ENCODE measurements at regions not wholly inside any gene's neighbourhood (a gene's known extent, or its start where the extent isn't known, plus 50 kb on each side); places are given as distances from the start of the nearest gene placed in this dataset.

DNA sequence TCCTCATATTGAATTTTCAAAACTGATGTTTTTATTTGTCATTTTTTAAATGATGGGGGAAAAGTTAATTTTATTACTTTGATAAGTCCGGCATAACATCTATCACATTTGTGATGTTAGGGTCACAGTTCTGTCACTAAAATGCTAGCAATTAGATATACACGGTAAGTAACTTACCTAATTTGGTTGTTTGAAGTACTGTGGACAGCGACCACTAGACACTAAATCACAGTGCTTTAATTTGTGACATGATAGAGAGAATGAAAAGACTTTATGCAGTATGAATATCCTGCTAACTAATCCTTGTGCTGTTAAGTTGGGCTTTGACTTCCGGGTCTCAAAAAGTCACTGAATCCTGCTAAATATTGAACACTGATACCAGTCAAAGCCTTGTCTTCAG, 857.3 kb upstream of the KCND2 start:
- POLR2A ChIA-PET (ENCODE audit: unreplicated experiment), result no interaction called here
- TF ChIP-seq EZH2 (IDR thresholded peaks at IDR 0.05; ENCODE audit: low read depth), result no peak
- TF ChIP-seq, protein P1, sequence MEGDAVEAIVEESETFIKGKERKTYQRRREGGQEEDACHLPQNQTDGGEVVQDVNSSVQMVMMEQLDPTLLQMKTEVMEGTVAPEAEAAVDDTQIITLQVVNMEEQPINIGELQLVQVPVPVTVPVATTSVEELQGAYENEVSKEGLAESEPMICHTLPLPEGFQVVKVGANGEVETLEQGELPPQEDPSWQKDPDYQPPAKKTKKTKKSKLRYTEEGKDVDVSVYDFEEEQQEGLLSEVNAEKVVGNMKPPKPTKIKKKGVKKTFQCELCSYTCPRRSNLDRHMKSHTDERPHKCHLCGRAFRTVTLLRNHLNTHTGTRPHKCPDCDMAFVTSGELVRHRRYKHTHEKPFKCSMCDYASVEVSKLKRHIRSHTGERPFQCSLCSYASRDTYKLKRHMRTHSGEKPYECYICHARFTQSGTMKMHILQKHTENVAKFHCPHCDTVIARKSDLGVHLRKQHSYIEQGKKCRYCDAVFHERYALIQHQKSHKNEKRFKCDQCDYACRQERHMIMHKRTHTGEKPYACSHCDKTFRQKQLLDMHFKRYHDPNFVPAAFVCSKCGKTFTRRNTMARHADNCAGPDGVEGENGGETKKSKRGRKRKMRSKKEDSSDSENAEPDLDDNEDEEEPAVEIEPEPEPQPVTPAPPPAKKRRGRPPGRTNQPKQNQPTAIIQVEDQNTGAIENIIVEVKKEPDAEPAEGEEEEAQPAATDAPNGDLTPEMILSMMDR (conservative IDR thresholded peaks at IDR 0.05), result no peak

DNA sequence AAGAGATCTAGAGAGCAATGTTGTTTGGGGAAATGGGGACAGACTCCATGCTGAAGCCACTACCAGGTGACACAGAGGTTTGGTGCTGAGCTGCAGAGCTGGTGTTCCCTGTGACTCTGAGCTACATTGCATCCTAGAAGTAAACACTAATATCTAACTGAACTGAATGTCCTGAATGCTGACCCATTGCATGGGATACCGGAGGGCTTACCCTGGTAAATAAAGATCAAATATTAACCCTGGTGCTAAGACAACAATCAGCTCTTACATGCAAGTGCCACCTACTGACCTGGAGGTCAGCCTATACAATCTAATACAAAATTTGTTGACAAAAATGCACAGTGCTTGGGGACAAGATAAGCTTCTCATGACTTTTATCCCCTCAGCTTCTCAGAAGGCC, 851.3 kb upstream of the KCND2 start:
- H3K27me3 ChIP-seq (ENCODE audit: insufficient read depth, low read depth), result no peaks in the 10 kb centered on the region
- H3K4me3 ChIP-seq, result no peak overlapping the region
- TF ChIP-seq, protein P1 (conservative IDR thresholded peaks at IDR 0.05), result no peak
- no peak for TF ChIP-seq EZH2 (IDR thresholded peaks at IDR 0.05; ENCODE audit: low read depth)
- ChIA-PET CTCF (no interaction called here), POLR2A (ENCODE audit: unreplicated experiment) (no interaction called here)
- H3K4me2 ChIP-seq, result no peak overlapping the region
- no peaks in the 10 kb centered on the region for H3F3A ChIP-seq (ENCODE audit: insufficient read depth, low read depth)
- DNase-seq, result no peak
- intact Hi-C loops (cut with micrococcal nuclease; ENCODE audit: unreplicated experiment), result no loop called here
- H3K9me3 ChIP-seq (ENCODE audit: insufficient read depth, low read depth), result no peaks in the 10 kb centered on the region
- no peaks in the 10 kb centered on the region for H3K36me3 ChIP-seq (ENCODE audit: low read depth)
- no peaks in the 10 kb centered on the region for H3K4me1 ChIP-seq (replicated peaks; ENCODE audit: insufficient read depth)
- H2AFZ ChIP-seq, result no peak overlapping the region
- no TSS peak for BruUV-seq (replicated peaks)
- H3K27ac ChIP-seq, result no peak overlapping the region
- H3K9me2 ChIP-seq (ENCODE audit: insufficient read depth), result no peaks in the 10 kb centered on the region
- H3K79me2 ChIP-seq (ENCODE audit: low read depth), result no peaks in the 10 kb centered on the region
- H4K20me1 ChIP-seq (ENCODE audit: insufficient read depth), result no peaks in the 10 kb centered on the region

More for the DNA sequence above, 857.3 kb upstream of the KCND2 start:
- no peaks in the 10 kb centered on the region for H3K9me3 ChIP-seq (ENCODE audit: insufficient read depth, low read depth)
- no TSS peak for BruUV-seq (replicated peaks)
- H3K27ac ChIP-seq, result no peak overlapping the region
- H3K36me3 ChIP-seq (ENCODE audit: low read depth), result no peaks in the 10 kb centered on the region
- DNase-seq, result no peak
- no peaks in the 10 kb centered on the region for H3F3A ChIP-seq (ENCODE audit: insufficient read depth, low read depth)
- H3K9me2 ChIP-seq (ENCODE audit: insufficient read depth), result no peaks in the 10 kb centered on the region
- H3K4me3 ChIP-seq, result no peak overlapping the region
- no peaks in the 10 kb centered on the region for H3K4me1 ChIP-seq (replicated peaks; ENCODE audit: insufficient read depth)
- no peaks in the 10 kb centered on the region for H4K20me1 ChIP-seq (ENCODE audit: insufficient read depth)
- H2AFZ ChIP-seq, result no peak overlapping the region
- intact Hi-C loops (cut with micrococcal nuclease; ENCODE audit: unreplicated experiment), result no loop called here
- H3K79me2 ChIP-seq (ENCODE audit: low read depth), result no peaks in the 10 kb centered on the region
- no peaks in the 10 kb centered on the region for H3K27me3 ChIP-seq (ENCODE audit: insufficient read depth, low read depth)
- no peak overlapping the region for H3K4me2 ChIP-seq
- CTCF ChIA-PET, result no interaction called here

GRCh38 chr7:119436882-119437281, 836.1 kb upstream of the KCND2 start:
- no peak for DNase-seq
- no peaks in the 10 kb centered on the region for H3F3A ChIP-seq (ENCODE audit: insufficient read depth, low read depth)
- H3K27me3 ChIP-seq (ENCODE audit: insufficient read depth, low read depth), result no peaks in the 10 kb centered on the region

More at GRCh38 chr7:119436882-119437281, 836.1 kb upstream of the KCND2 start:
- Histone ChIP-seq H3K4me1 (replicated peaks; ENCODE audit: insufficient read depth) (no peaks in the 10 kb centered on the region), H3K9me3 (ENCODE audit: insufficient read depth, low read depth) (no peaks in the 10 kb centered on the region), H3K4me2 (no peak overlapping the region), H3K9me2 (ENCODE audit: insufficient read depth) (no peaks in the 10 kb centered on the region; the same call in 1 of the 2 replicates), H3K4me3 (no peak overlapping the region), H3K79me2 (ENCODE audit: low read depth) (no peaks in the 10 kb centered on the region), H4K20me1 (ENCODE audit: insufficient read depth) (no peaks in the 10 kb centered on the region), H3K36me3 (ENCODE audit: low read depth) (no peaks in the 10 kb centered on the region), H3K27ac (no peak overlapping the region), H2AFZ (no peak overlapping the region)
- CTCF ChIA-PET, result no interaction called here
- intact Hi-C loops (cut with micrococcal nuclease; ENCODE audit: unreplicated experiment), result no loop called here
- TF ChIP-seq, protein P1 (conservative IDR thresholded peaks at IDR 0.05), result no peak
- no peak for TF ChIP-seq EZH2 (IDR thresholded peaks at IDR 0.05; ENCODE audit: low read depth)
- POLR2A ChIA-PET (ENCODE audit: unreplicated experiment), result no interaction called here
- no TSS peak for BruUV-seq (replicated peaks)
